Body of pancreas (tissue), 4 donors: ENCODE measurements at regions not wholly inside any gene's neighbourhood (a gene's known extent, or its start where the extent isn't known, plus 50 kb on each side); places are given as distances from the start of the nearest gene placed in this dataset.

ENCODE experiments used
- ATAC-seq: fragments of 150-250 bp; one replicate; pipeline ENCODE4 v1.9.1; 2016
- DNase-seq, 4 donors: peaks; one replicate each; pipeline ENCODE4 v3.0.0-alpha.2; 2019
- H3K27ac ChIP-seq, 4 donors: fragments of 200-600 bp; sonication (generic); 1 replicate in 3 of 4; 2 replicates in 1 of 4; pipeline versions ENCODE4 v1.5.1 to v1.6.1; 2016 to 2019; ENCODE audit warnings: mild to moderate bottlenecking in 1 of 4, mixed read lengths in 1 of 4, moderate library complexity in 1 of 4
- H3K27me3 ChIP-seq, 2 donors: fragments of 200-600 bp; sonication (generic); one replicate each; pipeline ENCODE4 v1.6.0; 2016; ENCODE audit warnings: mild to moderate bottlenecking in 1 of 2
- H3K36me3 ChIP-seq, 2 donors: fragments of 200-600 bp; sonication (generic); replicated peaks in 1 of 2; 2 replicates each; pipeline ENCODE4 v1.5.1; 2016; ENCODE audit warnings: low read depth in 2 of 2; ENCODE audit not compliant: insufficient read depth in 1 of 2
- H3K4me1 ChIP-seq: fragments of 200-600 bp; sonication (generic); one replicate; pipeline ENCODE4 v1.6.0; 2016
- H3K4me3 ChIP-seq, 2 donors: fragments of 200-600 bp; sonication (generic); 1 replicate in 1 of 2; 2 replicates in 1 of 2; pipeline ENCODE4 v1.5.1; 2016 to 2019
- H3K9me3 ChIP-seq, 3 donors: fragments of 200-600 bp; sonication (generic); 1 replicate in 2 of 3; 2 replicates in 1 of 3; pipeline ENCODE4 v1.5.1; 2016
- POLR2A ChIP-seq, 3 donors: fragments of 450-650 bp; IDR thresholded peaks; one replicate each; pipeline ENCODE4 v1.6.1; 2016; ENCODE audit warnings: antibody characterized with exemption in 3 of 3, mild to moderate bottlenecking in 2 of 3
- WGBS, 2 donors: methylation state at CpG; one replicate each; pipeline ENCODE4 v1.1.5; 2017; 5-methylcytosine and 5-hydroxymethylcytosine counted together
- intact Hi-C: fragments of 100-400 bp; cut with DNase I; formaldehyde crosslinking; loops from one replicate; pipeline ENCODE4 v1.15.1; 2023
- TF ChIP-seq, protein P1 (sequence below), 7 experiments: fragments of 450-650 bp in 4 of 7; fragments of 200-600 bp in 3 of 7; sonication (generic) in 3 of 7; IDR thresholded peaks; one replicate each; pipeline ENCODE4 v1.5.1; 2016 to 2019; ENCODE audit warnings: antibody characterized with exemption in 7 of 7

DNA sequence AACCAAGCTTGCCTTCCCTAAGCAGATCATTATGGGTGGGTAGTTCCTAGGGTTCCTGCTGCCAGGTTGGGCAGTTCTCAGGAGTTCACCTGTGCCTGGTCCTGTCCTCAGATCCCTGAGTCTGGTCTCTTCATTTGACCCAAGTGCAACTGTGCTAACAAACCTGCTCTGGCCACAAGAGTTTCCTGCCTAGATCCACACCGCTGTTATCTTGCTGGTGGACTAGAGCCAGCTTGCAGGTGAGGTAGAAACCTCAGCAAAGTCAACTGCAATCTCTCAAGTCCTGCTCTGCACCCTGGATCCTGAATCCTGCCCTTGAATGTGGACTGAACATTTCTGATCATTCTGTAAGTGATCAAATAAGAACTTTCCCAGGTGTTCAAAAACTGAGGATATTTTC, 191.8 kb upstream of the LRFN2 start:
- WGBS, 2 donors: 8 to 17% methylated on average over 1 of the region's 1 CpG
- intact Hi-C loops: no loop called here
- peak; percentile 26 to 68 (median 53) for DNase-seq

DNA sequence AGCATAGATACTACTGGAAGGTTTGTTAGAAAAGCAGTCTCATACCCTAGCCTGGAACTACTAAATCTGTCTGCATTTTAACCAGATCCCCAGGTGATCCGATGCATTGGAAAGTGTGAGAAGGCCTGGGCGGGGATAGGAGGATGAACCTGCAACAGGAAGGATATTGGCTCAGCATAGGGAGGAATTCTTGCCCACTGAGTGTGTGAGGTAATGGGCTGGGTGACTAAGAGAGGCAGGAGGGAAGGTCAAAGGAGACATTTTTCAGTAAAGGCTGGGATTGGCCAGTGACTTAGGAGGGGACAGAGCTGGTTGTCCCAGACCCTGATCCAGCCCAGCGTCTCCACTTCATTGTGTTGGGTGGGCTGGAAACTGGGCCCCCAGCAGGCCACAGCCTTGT, 191.0 kb upstream of the LRFN2 start:
- DNase-seq (no peak), ATAC-seq (no peak)
- Histone ChIP-seq H3K27me3 (no peaks in the 10 kb centered on the region), H3K4me3 (no peak overlapping the region), H3K4me1 (peaks cover 5% of the 10 kb centered on the region), H3K36me3 (no peaks in the 10 kb centered on the region), H3K9me3 (no peaks in the 10 kb centered on the region), H3K27ac (no peak overlapping the region)
- WGBS, 2 donors: 94 to 96% methylated on average over 3 of the region's 3 CpGs
- intact Hi-C loops: no loop called here
- TF ChIP-seq, protein P1, sequence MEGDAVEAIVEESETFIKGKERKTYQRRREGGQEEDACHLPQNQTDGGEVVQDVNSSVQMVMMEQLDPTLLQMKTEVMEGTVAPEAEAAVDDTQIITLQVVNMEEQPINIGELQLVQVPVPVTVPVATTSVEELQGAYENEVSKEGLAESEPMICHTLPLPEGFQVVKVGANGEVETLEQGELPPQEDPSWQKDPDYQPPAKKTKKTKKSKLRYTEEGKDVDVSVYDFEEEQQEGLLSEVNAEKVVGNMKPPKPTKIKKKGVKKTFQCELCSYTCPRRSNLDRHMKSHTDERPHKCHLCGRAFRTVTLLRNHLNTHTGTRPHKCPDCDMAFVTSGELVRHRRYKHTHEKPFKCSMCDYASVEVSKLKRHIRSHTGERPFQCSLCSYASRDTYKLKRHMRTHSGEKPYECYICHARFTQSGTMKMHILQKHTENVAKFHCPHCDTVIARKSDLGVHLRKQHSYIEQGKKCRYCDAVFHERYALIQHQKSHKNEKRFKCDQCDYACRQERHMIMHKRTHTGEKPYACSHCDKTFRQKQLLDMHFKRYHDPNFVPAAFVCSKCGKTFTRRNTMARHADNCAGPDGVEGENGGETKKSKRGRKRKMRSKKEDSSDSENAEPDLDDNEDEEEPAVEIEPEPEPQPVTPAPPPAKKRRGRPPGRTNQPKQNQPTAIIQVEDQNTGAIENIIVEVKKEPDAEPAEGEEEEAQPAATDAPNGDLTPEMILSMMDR (IDR thresholded peaks at IDR 0.05): no peak
- no peak for TF ChIP-seq POLR2A (IDR thresholded peaks at IDR 0.05)

More for the DNA sequence above, 191.8 kb upstream of the LRFN2 start:
- Histone ChIP-seq H3K4me1 (peaks cover 5% of the 10 kb centered on the region), H3K9me3 (no peaks in the 10 kb centered on the region), H3K27me3 (no peaks in the 10 kb centered on the region), H3K27ac (no peak overlapping the region), H3K36me3 (no peaks in the 10 kb centered on the region), H3K4me3 (no peak overlapping the region)
- ATAC-seq: peak; percentile 40
- TF ChIP-seq, protein P1 (IDR thresholded peaks at IDR 0.05): no peak
- TF ChIP-seq POLR2A (IDR thresholded peaks at IDR 0.05): no peak

DNA sequence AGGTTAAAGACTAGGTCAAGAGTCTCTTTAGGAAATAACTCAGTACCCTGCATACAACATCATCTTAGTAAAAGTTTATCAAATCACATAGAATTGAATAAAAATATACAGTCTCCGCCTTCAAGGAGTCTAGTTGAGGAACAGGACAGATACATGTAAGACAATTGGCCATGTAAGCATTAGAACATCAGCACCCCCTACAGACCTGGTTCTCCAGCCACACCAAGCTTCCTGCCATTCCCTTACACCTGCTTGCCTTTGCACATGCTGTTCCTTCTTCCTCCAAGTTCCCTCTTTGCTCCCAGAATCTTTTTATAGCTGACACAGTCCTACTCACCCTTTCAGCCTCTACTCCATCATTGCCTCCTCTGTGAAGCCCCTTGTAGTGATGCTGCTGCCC, 187.8 kb upstream of the LRFN2 start:
- ATAC-seq: no peak
- TF ChIP-seq, protein P1 (IDR thresholded peaks at IDR 0.05): no peak
- no peak for TF ChIP-seq POLR2A (IDR thresholded peaks at IDR 0.05)
- intact Hi-C loops: no loop called here

DNA sequence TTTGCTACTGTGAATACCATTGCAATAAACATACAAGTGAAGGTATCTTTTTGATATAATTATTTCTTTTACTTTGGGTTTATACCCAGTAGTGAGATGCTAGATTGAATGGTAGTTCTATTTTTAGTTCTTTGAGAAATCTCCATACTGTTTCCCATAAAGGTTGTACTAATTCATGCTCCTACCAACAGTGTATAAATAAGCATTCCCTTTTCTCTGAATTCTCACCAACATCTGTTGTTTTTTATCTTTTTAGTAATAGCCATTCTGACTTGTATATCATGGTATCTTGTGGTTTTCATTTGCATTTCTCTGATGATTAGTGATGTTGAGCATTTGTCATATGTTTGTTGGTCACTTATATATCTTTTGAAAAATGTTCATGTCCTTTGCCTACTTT, 183.6 kb upstream of the LRFN2 start:
- intact Hi-C loops: no loop called here
- TF ChIP-seq, protein P1 (IDR thresholded peaks at IDR 0.05): no peak
- no peak for TF ChIP-seq POLR2A (IDR thresholded peaks at IDR 0.05)
- no peak overlapping the region for H3K27ac ChIP-seq
- no peaks in the 10 kb centered on the region for H3K4me1 ChIP-seq
- no peaks in the 10 kb centered on the region for H3K9me3 ChIP-seq
- H3K4me3 ChIP-seq: no peak overlapping the region
- ATAC-seq (no peak), DNase-seq (no peak)
- no peaks in the 10 kb centered on the region for H3K27me3 ChIP-seq
- no peaks in the 10 kb centered on the region for H3K36me3 ChIP-seq

More for the DNA sequence above, 187.8 kb upstream of the LRFN2 start:
- no peaks in the 10 kb centered on the region for H3K27me3 ChIP-seq
- DNase-seq: no peak
- H3K4me1 ChIP-seq: peaks cover 5% of the 10 kb centered on the region
- no peak overlapping the region for H3K27ac ChIP-seq
- no peaks in the 10 kb centered on the region for H3K9me3 ChIP-seq
- H3K36me3 ChIP-seq: no peaks in the 10 kb centered on the region
- H3K4me3 ChIP-seq: no peak overlapping the region
- WGBS, 2 donors: 84 to 100% methylated on average over 1 of the region's 1 CpG

DNA sequence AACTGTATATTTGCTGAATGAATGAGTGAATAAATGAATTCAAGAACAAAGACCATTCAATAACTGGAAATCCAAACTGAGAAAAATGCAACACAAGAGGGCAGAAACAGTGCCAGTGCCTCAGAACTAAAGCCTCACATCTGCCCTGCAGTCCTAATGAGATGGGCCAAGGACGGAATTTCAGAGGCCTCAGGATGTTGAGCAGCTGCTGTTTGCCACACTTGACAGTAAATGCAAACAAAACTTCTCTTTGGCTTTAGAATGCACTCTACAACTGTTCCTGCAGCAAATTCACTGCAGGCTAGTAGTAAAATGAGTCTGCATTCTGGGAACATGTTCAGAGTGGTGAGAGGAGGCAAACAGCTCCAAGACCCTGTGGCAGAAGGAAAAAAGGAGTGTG, 177.6 kb upstream of the LRFN2 start:
- no peaks in the 10 kb centered on the region for H3K27me3 ChIP-seq
- ATAC-seq: no peak

More for the DNA sequence above, 177.6 kb upstream of the LRFN2 start:
- no peak for TF ChIP-seq POLR2A (IDR thresholded peaks at IDR 0.05)
- TF ChIP-seq, protein P1 (IDR thresholded peaks at IDR 0.05): no peak
- Histone ChIP-seq H3K36me3 (no peaks in the 10 kb centered on the region), H3K4me1 (no peaks in the 10 kb centered on the region), H3K27ac (no peak overlapping the region), H3K4me3 (no peak overlapping the region), H3K9me3 (no peaks in the 10 kb centered on the region)
- 55 to 67% methylated on average over 1 of the region's 1 CpG for WGBS, 2 donors
- intact Hi-C loops: no loop called here
- DNase-seq: no peak
